Natural killer cell (primary cell): ENCODE measurements at regions not wholly inside any gene's neighbourhood (a gene's known extent, or its start where the extent isn't known, plus 50 kb on each side); places are given as distances from the start of the nearest gene placed in this dataset.

Experiments
- ATAC-seq, 3 donors: fragments of 150-1000 bp in 2 of 3; fragments of 200-7000 bp in 1 of 3; cut with Tn5 transposase; 1 replicate in 1 of 3; 2 replicates in 2 of 3; pipeline ENCODE4 v1.10.0; 2021; ENCODE audit warnings: mild to moderate bottlenecking in 2 of 3, moderate library complexity in 2 of 3
- DNase-seq, 2 donors: peaks; one replicate each; pipeline versions ENCODE4 v3.0.0 to v3.0.0-alpha.2; 2013 to 2021; ENCODE audit warnings: mixed read lengths in 1 of 2
- H3K27ac ChIP-seq: one replicate; pipeline ENCODE4 v1.5.1; 2013; ENCODE audit warnings: mild to moderate bottlenecking, low read length
- H3K27me3 ChIP-seq: one replicate; pipeline ENCODE4 v1.6.1; 2013; ENCODE audit warnings: low read length; ENCODE audit not compliant: control insufficient read depth, insufficient read depth
- H3K36me3 ChIP-seq: one replicate; pipeline ENCODE4 v1.6.1; 2013; ENCODE audit warnings: low read length; ENCODE audit not compliant: control insufficient read depth, insufficient read depth
- H3K4me1 ChIP-seq: one replicate; pipeline ENCODE4 v1.6.1; 2013; ENCODE audit warnings: low read length; ENCODE audit not compliant: control insufficient read depth, insufficient read depth
- H3K4me3 ChIP-seq: one replicate; pipeline ENCODE4 v1.5.1; 2013; ENCODE audit warnings: low read length
- H3K9me3 ChIP-seq: one replicate; pipeline ENCODE4 v1.6.1; 2013; ENCODE audit warnings: low read length; ENCODE audit not compliant: control insufficient read depth, insufficient read depth
- H3K27ac Mint-ChIP-seq, 2 donors: one replicate each; pipeline ENCODE4 v1.8.0; 2022; ENCODE audit warnings: mild to moderate bottlenecking in 2 of 2, mixed read lengths in 2 of 2, moderate library complexity in 1 of 2
- H3K27me3 Mint-ChIP-seq, 2 donors: one replicate each; pipeline ENCODE4 v1.8.0; 2022; ENCODE audit warnings: low read depth in 2 of 2, mixed read lengths in 2 of 2
- H3K36me3 Mint-ChIP-seq: one replicate; pipeline ENCODE4 v1.8.0; 2022; ENCODE audit warnings: mixed read lengths
- H3K4me1 Mint-ChIP-seq, 2 donors: one replicate each; pipeline ENCODE4 v1.8.0; 2022; ENCODE audit warnings: mixed read lengths in 2 of 2
- H3K4me3 Mint-ChIP-seq: one replicate; pipeline ENCODE4 v1.8.0; 2022; ENCODE audit warnings: mild to moderate bottlenecking, moderate library complexity, mixed read lengths
- H3K9me3 Mint-ChIP-seq, 2 donors: one replicate each; pipeline ENCODE4 v1.8.0; 2022; ENCODE audit warnings: mixed read lengths in 2 of 2
- CTCF ChIP-seq: fragments of 200-600 bp; IDR thresholded peaks from one replicate; pipeline ENCODE4 v1.8.0; 2022; ENCODE audit warnings: antibody characterized with exemption
- WGBS: methylation state at CpG from one replicate; pipeline ENCODE4 v1.1.7; 2013; ENCODE audit warnings: missing lambda C conversion rate; ENCODE audit not compliant: insufficient coverage; 5-methylcytosine and 5-hydroxymethylcytosine counted together
- intact Hi-C: fragments of 100-400 bp; cut with micrococcal nuclease; formaldehyde crosslinking; loops from one replicate; pipeline ENCODE4 v1.14.2; 2022

- H3K36me3 ChIP-seq = no peaks in the 10 kb centered on the region
- Mint-ChIP-seq H3K27me3 (peaks cover 0 to 7% of the 10 kb centered on the region in 2 donors), H3K27ac (no peak overlapping the region), H3K4me3 (no peak overlapping the region), H3K4me1 (no peaks in the 10 kb centered on the region), H3K9me3 (peaks cover 2 to 4% of the 10 kb centered on the region in 2 donors), H3K36me3 (no peaks in the 10 kb centered on the region)
- ATAC-seq = no peak
- no peaks in the 10 kb centered on the region for H3K9me3 ChIP-seq
- no peak for TF ChIP-seq CTCF
- H3K4me3 ChIP-seq = no peak overlapping the region
- DNase-seq = no peak
- WGBS = 88% methylated on average over 2 of the region's 3 CpGs
- H3K27ac ChIP-seq = no peak overlapping the region
- no peaks in the 10 kb centered on the region for H3K4me1 ChIP-seq
- intact Hi-C loops = no loop called here
- H3K27me3 ChIP-seq = peaks cover 3% of the 10 kb centered on the region
Measured at GRCh38 chr3:101144105-101144504, 150.9 kb upstream of the ABI3BP start.

GRCh38 chr3:101143012-101143411, 149.8 kb upstream of the ABI3BP start:
- 97% methylated on average over 2 of the region's 3 CpGs for WGBS
- no peaks in the 10 kb centered on the region for H3K9me3 ChIP-seq
- H3K27me3 ChIP-seq = peaks cover 3% of the 10 kb centered on the region
- no peak for TF ChIP-seq CTCF
- Mint-ChIP-seq H3K27ac (no peak overlapping the region), H3K36me3 (no peaks in the 10 kb centered on the region), H3K9me3 (peaks cover 2 to 4% of the 10 kb centered on the region in 2 donors), H3K4me1 (no peaks in the 10 kb centered on the region), H3K27me3 (peaks cover 0 to 7% of the 10 kb centered on the region in 2 donors), H3K4me3 (no peak overlapping the region)
- no peak overlapping the region for H3K4me3 ChIP-seq
- no peaks in the 10 kb centered on the region for H3K4me1 ChIP-seq
- DNase-seq (no peak), ATAC-seq (no peak)
- intact Hi-C loops = no loop called here
- H3K36me3 ChIP-seq = no peaks in the 10 kb centered on the region
- H3K27ac ChIP-seq = no peak overlapping the region

GRCh38 chr3:101142160-101142559, 148.9 kb upstream of the ABI3BP start:
- ATAC-seq (no peak), DNase-seq (no peak)
- H3K27ac ChIP-seq = no peak overlapping the region
- no peak overlapping the region for H3K27ac Mint-ChIP-seq
- intact Hi-C loops = no loop called here
- no peaks in the 10 kb centered on the region for H3K9me3 ChIP-seq
- peaks cover 0 to 2% of the 10 kb centered on the region in 2 donors for H3K27me3 Mint-ChIP-seq
- H3K4me1 Mint-ChIP-seq = no peaks in the 10 kb centered on the region
- TF ChIP-seq CTCF = no peak
- no peak overlapping the region for H3K4me3 ChIP-seq
- H3K36me3 Mint-ChIP-seq = no peaks in the 10 kb centered on the region
- H3K36me3 ChIP-seq = no peaks in the 10 kb centered on the region
- no peak overlapping the region for H3K4me3 Mint-ChIP-seq
- 65% methylated on average over 2 of the region's 2 CpGs for WGBS
- H3K27me3 ChIP-seq = peaks cover 2% of the 10 kb centered on the region
- peaks cover 0 to 2% of the 10 kb centered on the region in 2 donors for H3K9me3 Mint-ChIP-seq
- H3K4me1 ChIP-seq = no peaks in the 10 kb centered on the region

GRCh38 chr3:101141135-101141534, 147.9 kb upstream of the ABI3BP start:
- H3K27me3 Mint-ChIP-seq = no peaks in the 10 kb centered on the region
- H3K4me3 ChIP-seq = no peak overlapping the region
- no peak overlapping the region for H3K4me3 Mint-ChIP-seq
- no peak overlapping the region for H3K27ac ChIP-seq
- H3K36me3 ChIP-seq = no peaks in the 10 kb centered on the region
- H3K36me3 Mint-ChIP-seq = no peaks in the 10 kb centered on the region
- DNase-seq (no peak), ATAC-seq (no peak)
- peaks cover 0 to 2% of the 10 kb centered on the region in 2 donors for H3K9me3 Mint-ChIP-seq
- WGBS = no CpG with 5 or more reads among the region's 1 CpG
- H3K4me1 ChIP-seq = no peaks in the 10 kb centered on the region
- H3K27ac Mint-ChIP-seq = no peak overlapping the region
- no peaks in the 10 kb centered on the region for H3K27me3 ChIP-seq
- no peak for TF ChIP-seq CTCF
- intact Hi-C loops = no loop called here
- no peaks in the 10 kb centered on the region for H3K4me1 Mint-ChIP-seq
- H3K9me3 ChIP-seq = no peaks in the 10 kb centered on the region
